ENCODE measurements at regions not wholly inside any gene's neighbourhood (a gene's known extent, or its start where the extent isn't known, plus 50 kb on each side); places are given as distances from the start of the nearest gene placed in this dataset.

- Histone ChIP-seq H3K4me1 (ENCODE audit: insufficient read depth, low read length) (no peaks in the 10 kb centered on the region), H3K4me3 (ENCODE audit: low read length) (no peak overlapping the region), H3K9me3 (ENCODE audit: control insufficient read depth in 1 of 2, insufficient read depth in 1 of 2, low read length in 2 of 2) (peaks cover 0 to 5% of the 10 kb centered on the region in 2 experiments), H3K27ac (ENCODE audit: low read depth in 1 of 2, low read length in 2 of 2) (no peak overlapping the region), H3K36me3 (ENCODE audit: insufficient read depth, low read length) (no peaks in the 10 kb centered on the region), H3K27me3 (ENCODE audit: control insufficient read depth in 1 of 2, insufficient read depth in 2 of 2, low read length in 2 of 2) (no peaks in the 10 kb centered on the region)
- ChIA-PET POLR2A (no interaction called here), CTCF (no interaction called here)
- Mint-ChIP-seq H3K4me1 (ENCODE audit: low read depth) (no peaks in the 10 kb centered on the region), H3K27me3 (peaks cover 3% of the 10 kb centered on the region), H3K9me3 (no peaks in the 10 kb centered on the region), H3K4me3 (no peak overlapping the region), H3K36me3 (ENCODE audit: low read depth) (no peaks in the 10 kb centered on the region), H3K27ac (no peak overlapping the region)
- no peak for TF ChIP-seq CTCF (IDR thresholded peaks at IDR 0.05)
- DNase-seq (no peak), ATAC-seq (ENCODE audit: poor library complexity) (no peak)
- intact Hi-C loops (cut with DNase I, micrococcal nuclease), result no loop called here
Measured at GRCh38 chr2:15780234-15780633, 160.1 kb upstream of the MYCN start.

- Histone ChIP-seq H3K4me1 (ENCODE audit: insufficient read depth, low read length) (no peaks in the 10 kb centered on the region), H3K4me3 (ENCODE audit: low read length) (no peak overlapping the region), H3K27ac (ENCODE audit: low read depth in 1 of 2, low read length in 2 of 2) (no peak overlapping the region), H3K27me3 (ENCODE audit: control insufficient read depth in 1 of 2, insufficient read depth in 2 of 2, low read length in 2 of 2) (no peaks in the 10 kb centered on the region), H3K36me3 (ENCODE audit: insufficient read depth, low read length) (no peaks in the 10 kb centered on the region), H3K9me3 (ENCODE audit: control insufficient read depth in 1 of 2, insufficient read depth in 1 of 2, low read length in 2 of 2) (peaks cover 0 to 9% of the 10 kb centered on the region in 2 experiments)
- no peak for TF ChIP-seq CTCF (IDR thresholded peaks at IDR 0.05)
- no peak overlapping the region for H3K27ac Mint-ChIP-seq
- intact Hi-C loops (cut with DNase I, micrococcal nuclease), result no loop called here
- POLR2A ChIA-PET, result no interaction called here
- no peaks in the 10 kb centered on the region for H3K36me3 Mint-ChIP-seq (ENCODE audit: low read depth)
- no peaks in the 10 kb centered on the region for H3K9me3 Mint-ChIP-seq
- H3K4me1 Mint-ChIP-seq (ENCODE audit: low read depth), result no peaks in the 10 kb centered on the region
- no peak for ATAC-seq (ENCODE audit: poor library complexity)
- H3K27me3 Mint-ChIP-seq, result peaks cover 3% of the 10 kb centered on the region
- CTCF ChIA-PET, result no interaction called here
- H3K4me3 Mint-ChIP-seq, result no peak overlapping the region
- no peak for DNase-seq
Measured at GRCh38 chr2:15780912-15781574, 159.3 kb upstream of the MYCN start.

GRCh38 chr2:15782009-15782751, 158.2 kb upstream of the MYCN start:
- DNase-seq (no peak), ATAC-seq (ENCODE audit: poor library complexity) (no peak)
- Mint-ChIP-seq H3K27ac (no peak overlapping the region), H3K9me3 (no peaks in the 10 kb centered on the region), H3K27me3 (peaks cover 3% of the 10 kb centered on the region), H3K4me3 (no peak overlapping the region), H3K4me1 (ENCODE audit: low read depth) (no peaks in the 10 kb centered on the region), H3K36me3 (ENCODE audit: low read depth) (no peaks in the 10 kb centered on the region)
- H3K36me3 ChIP-seq (ENCODE audit: insufficient read depth, low read length), result no peaks in the 10 kb centered on the region
- ChIA-PET CTCF (no interaction called here), POLR2A (no interaction called here)
- TF ChIP-seq CTCF (IDR thresholded peaks at IDR 0.05), result no peak
- H3K27ac ChIP-seq (ENCODE audit: low read depth in 1 of 2, low read length in 2 of 2), result no peak overlapping the region
- H3K4me3 ChIP-seq (ENCODE audit: low read length), result no peak overlapping the region
- peaks cover 0 to 9% of the 10 kb centered on the region in 2 experiments for H3K9me3 ChIP-seq (ENCODE audit: control insufficient read depth in 1 of 2, insufficient read depth in 1 of 2, low read length in 2 of 2)
- intact Hi-C loops (cut with DNase I, micrococcal nuclease), result no loop called here
- no peaks in the 10 kb centered on the region for H3K27me3 ChIP-seq (ENCODE audit: control insufficient read depth in 1 of 2, insufficient read depth in 2 of 2, low read length in 2 of 2)
- no peaks in the 10 kb centered on the region for H3K4me1 ChIP-seq (ENCODE audit: insufficient read depth, low read length)
